ENCODE measurements at regions not wholly inside any gene's neighbourhood (a gene's known extent, or its start where the extent isn't known, plus 50 kb on each side); places are given as distances from the start of the nearest gene placed in this dataset.

DNA sequence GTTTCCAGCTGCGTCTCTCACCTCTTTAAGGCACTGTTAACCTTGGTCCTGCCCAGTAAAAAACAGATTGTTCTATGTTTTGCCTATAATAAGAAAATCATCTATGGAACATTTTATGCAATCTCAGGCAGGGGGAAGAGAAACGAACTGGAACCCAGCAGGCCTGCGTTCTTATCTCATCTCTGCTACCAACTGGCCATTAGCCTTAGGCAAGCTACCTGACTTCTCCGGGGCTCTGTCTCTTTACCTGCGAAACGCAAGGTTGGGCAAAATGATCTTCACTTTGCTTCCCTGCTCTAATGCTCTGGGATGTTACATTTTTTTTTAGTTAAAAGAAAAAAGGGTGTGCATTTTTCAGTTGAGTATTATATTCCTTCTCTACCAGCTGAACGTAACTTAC lies 70.5 kb upstream of the WIPF1 start:
- Histone ChIP-seq H3K4me1 (replicated peaks in 1 of 2) (peaks cover 0 to 31% of the 10 kb centered on the region in 2 donors), H3K4me3 (no peak overlapping the region), H3K27ac (peak overlapping the region in 1 of 5 donors; percentile 65), H3K27me3 (no peaks in the 10 kb centered on the region), H3K36me3 (replicated peaks in 1 of 2) (no peaks in the 10 kb centered on the region), H3K9me3 (replicated peaks in 1 of 3) (peaks cover 0 to 9% (median 0%) of the 10 kb centered on the region in 3 donors)
- intact Hi-C loops (cut with DNase I), result no loop called here
- 78 to 90% (median 86%) methylated on average over 7 of the region's 7 CpGs for WGBS, 4 donors
- DNase-seq, result no peak
- TF ChIP-seq, protein P1, sequence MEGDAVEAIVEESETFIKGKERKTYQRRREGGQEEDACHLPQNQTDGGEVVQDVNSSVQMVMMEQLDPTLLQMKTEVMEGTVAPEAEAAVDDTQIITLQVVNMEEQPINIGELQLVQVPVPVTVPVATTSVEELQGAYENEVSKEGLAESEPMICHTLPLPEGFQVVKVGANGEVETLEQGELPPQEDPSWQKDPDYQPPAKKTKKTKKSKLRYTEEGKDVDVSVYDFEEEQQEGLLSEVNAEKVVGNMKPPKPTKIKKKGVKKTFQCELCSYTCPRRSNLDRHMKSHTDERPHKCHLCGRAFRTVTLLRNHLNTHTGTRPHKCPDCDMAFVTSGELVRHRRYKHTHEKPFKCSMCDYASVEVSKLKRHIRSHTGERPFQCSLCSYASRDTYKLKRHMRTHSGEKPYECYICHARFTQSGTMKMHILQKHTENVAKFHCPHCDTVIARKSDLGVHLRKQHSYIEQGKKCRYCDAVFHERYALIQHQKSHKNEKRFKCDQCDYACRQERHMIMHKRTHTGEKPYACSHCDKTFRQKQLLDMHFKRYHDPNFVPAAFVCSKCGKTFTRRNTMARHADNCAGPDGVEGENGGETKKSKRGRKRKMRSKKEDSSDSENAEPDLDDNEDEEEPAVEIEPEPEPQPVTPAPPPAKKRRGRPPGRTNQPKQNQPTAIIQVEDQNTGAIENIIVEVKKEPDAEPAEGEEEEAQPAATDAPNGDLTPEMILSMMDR (IDR thresholded peaks at IDR 0.05), result no peak
- no peak for TF ChIP-seq POLR2A (IDR thresholded peaks at IDR 0.05)

GRCh38 chr2:174667250-174667860 lies 69.8 kb upstream of the WIPF1 start:
- intact Hi-C loops (cut with DNase I), result no loop called here
- Histone ChIP-seq H3K36me3 (replicated peaks in 1 of 2) (no peaks in the 10 kb centered on the region), H3K27me3 (no peaks in the 10 kb centered on the region), H3K4me3 (no peak overlapping the region), H3K9me3 (replicated peaks in 1 of 3) (peaks cover 0 to 9% (median 0%) of the 10 kb centered on the region in 3 donors), H3K4me1 (replicated peaks in 1 of 2) (peaks cover 0 to 38% of the 10 kb centered on the region in 2 donors), H3K27ac (peak overlapping the region in 2 of 5 donors; percentile 24 to 65)
- 59 to 81% (median 63%) methylated on average over 5 to 6 of the region's 6 CpGs for WGBS, 4 donors
- DNase-seq, result no peak
- no peak for TF ChIP-seq POLR2A (IDR thresholded peaks at IDR 0.05)
- TF ChIP-seq, protein P1 (IDR thresholded peaks at IDR 0.05), result no peak

- intact Hi-C loops (cut with DNase I), result no loop called here
- 61 to 78% (median 72%) methylated on average over 5 of the region's 5 CpGs for whole genome bisulfite sequencing, 4 donors
- Histone ChIP-seq H3K36me3 (replicated peaks in 1 of 2) (no peaks in the 10 kb centered on the region), H3K27ac (peak overlapping the region in 2 of 5 donors; percentile 29 to 65), H3K9me3 (replicated peaks in 1 of 3) (peaks cover 0 to 4% (median 0%) of the 10 kb centered on the region in 3 donors), H3K27me3 (no peaks in the 10 kb centered on the region), H3K4me3 (no peak overlapping the region), H3K4me1 (replicated peaks in 1 of 2) (peaks cover 0 to 39% of the 10 kb centered on the region in 2 donors)
- TF ChIP-seq, protein P1 (IDR thresholded peaks at IDR 0.05), result no peak
- no peak for TF ChIP-seq POLR2A (IDR thresholded peaks at IDR 0.05)
- DNase-seq, result no peak
These were observed 69.2 kb upstream of the WIPF1 start for GRCh38 chr2:174666845-174667244.

DNA sequence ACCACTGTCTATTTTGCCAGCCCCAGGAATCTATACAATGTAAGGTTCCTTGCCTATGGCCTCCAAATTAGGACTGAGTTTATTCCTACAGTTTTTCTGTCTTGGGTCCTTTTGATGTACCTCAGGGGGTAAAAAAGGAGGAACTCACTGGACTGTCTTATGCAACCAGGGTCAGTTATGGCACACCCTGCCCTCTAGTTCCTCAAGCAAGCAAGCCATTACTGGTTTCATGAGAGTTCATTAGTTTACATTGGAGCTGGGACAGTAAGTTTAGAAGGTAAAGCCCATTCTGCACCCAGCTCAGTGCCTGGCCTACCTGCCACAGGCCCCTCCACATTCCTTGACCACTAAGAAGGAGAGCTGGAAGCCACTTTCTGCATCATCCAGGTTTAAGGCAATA lies 68.7 kb upstream of the WIPF1 start:
- Histone ChIP-seq H3K27ac (peak overlapping the region in 2 of 5 donors; percentile 29 to 65), H3K4me3 (no peak overlapping the region), H3K36me3 (replicated peaks in 1 of 2) (no peaks in the 10 kb centered on the region), H3K4me1 (replicated peaks in 1 of 2) (peaks cover 0 to 39% of the 10 kb centered on the region in 2 donors), H3K9me3 (replicated peaks in 1 of 3) (no peaks in the 10 kb centered on the region), H3K27me3 (no peaks in the 10 kb centered on the region)
- DNase-seq, result no peak
- no peak for TF ChIP-seq POLR2A (IDR thresholded peaks at IDR 0.05)
- TF ChIP-seq, protein P1 (IDR thresholded peaks at IDR 0.05), result no peak
- intact Hi-C loops (cut with DNase I), result no loop called here

All from adrenal gland (tissue), 9 donors.